ENCODE measurements at regions not wholly inside any gene's neighbourhood (a gene's known extent, or its start where the extent isn't known, plus 50 kb on each side); places are given as distances from the start of the nearest gene placed in this dataset.

GRCh38 chr11:43072096-43072495, 239.7 kb upstream of the API5 start:
- TF ChIP-seq REST (IDR thresholded peaks at IDR 0.05; ENCODE audit: low read depth) (no peak), EGR1 (IDR thresholded peaks at IDR 0.05) (no peak), TAF1 (IDR thresholded peaks at IDR 0.05; ENCODE audit: low read depth) (no peak), USF1 (IDR thresholded peaks at IDR 0.05) (no peak)
